ENCODE measurements at regions not wholly inside any gene's neighbourhood (a gene's known extent, or its start where the extent isn't known, plus 50 kb on each side); places are given as distances from the start of the nearest gene placed in this dataset.

DNA sequence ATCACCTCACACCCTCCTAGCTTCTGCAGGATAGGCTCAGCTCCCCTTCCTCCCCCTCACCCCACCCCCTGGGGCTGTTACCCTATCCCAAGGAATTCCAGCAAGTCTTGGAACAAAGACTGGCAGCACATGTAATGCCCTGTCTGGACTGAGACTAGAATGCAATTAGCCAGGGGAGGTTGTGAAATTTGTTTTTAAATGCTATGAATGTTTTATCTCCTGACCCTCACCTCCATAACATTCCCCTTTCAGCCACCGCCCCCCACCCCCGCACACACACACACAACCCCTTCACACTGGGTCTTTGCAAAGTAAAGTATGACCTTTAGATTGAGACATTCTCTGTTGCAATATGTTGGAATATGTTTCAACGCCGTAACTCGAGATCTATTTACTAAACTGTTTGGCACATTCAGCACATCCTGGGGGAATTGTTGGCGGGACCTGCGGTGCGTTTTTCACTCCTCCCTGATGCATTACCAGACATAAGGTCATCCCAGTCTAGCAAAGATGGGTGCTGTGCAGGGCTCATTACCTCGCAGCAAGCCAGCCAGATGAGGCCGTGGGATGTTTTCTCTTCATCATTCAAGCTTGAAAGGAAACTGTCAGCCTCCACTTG lies 290.7 kb upstream of the SLC14A2 start:
- no peak overlapping the region for H2AFZ ChIP-seq (ENCODE audit: insufficient read depth, low read depth, low read length, poor library complexity, severe bottlenecking)
- H3K27ac ChIP-seq (ENCODE audit: low read depth in 1 of 2, low read length in 2 of 2): no peak overlapping the region
- no peaks in the 10 kb centered on the region for H3K4me1 ChIP-seq (ENCODE audit: control insufficient read depth in 1 of 2, insufficient read depth in 2 of 2, low read length in 2 of 2)
- no peaks in the 10 kb centered on the region for H4K20me1 ChIP-seq (ENCODE audit: insufficient read depth, low read length)
- TF ChIP-seq CTCF (IDR thresholded peaks at IDR 0.05): no peak
- no peak for DNase-seq
- no peak overlapping the region for H3K9ac ChIP-seq (ENCODE audit: insufficient read depth, low read length, poor library complexity, severe bottlenecking)
- peaks cover 0 to 1% (median 0%) of the 10 kb centered on the region in 3 donors for H3K27me3 Mint-ChIP-seq (ENCODE audit: low read depth in 3 of 3)
- H3K4me3 ChIP-seq (replicated peaks in 1 of 3; ENCODE audit: low read depth in 2 of 3, low read length in 3 of 3): no peak overlapping the region
- intact Hi-C loops (cut with micrococcal nuclease): no loop called here
- H3K27ac Mint-ChIP-seq: no peak overlapping the region
- no peak overlapping the region for H3K4me2 ChIP-seq (replicated peaks; ENCODE audit: extremely low read depth, low read length, poor library complexity, severe bottlenecking)
- H3K9me3 ChIP-seq (replicated peaks in 1 of 2; ENCODE audit: control insufficient read depth in 1 of 2, insufficient read depth in 1 of 2, low read length in 2 of 2): no peaks in the 10 kb centered on the region
- H3K36me3 Mint-ChIP-seq: no peaks in the 10 kb centered on the region
- H3K27me3 ChIP-seq (ENCODE audit: control insufficient read depth in 2 of 2, insufficient read depth in 2 of 2, low read length in 2 of 2): no peaks in the 10 kb centered on the region
- no peaks in the 10 kb centered on the region for H3K4me1 Mint-ChIP-seq
- no peaks in the 10 kb centered on the region for H3K79me2 ChIP-seq (ENCODE audit: insufficient read depth, low read length)
- WGBS (ENCODE audit: insufficient coverage): 81% methylated on average over 8 of the region's 10 CpGs
- peaks cover 0 to 2% (median 0%) of the 10 kb centered on the region in 7 donors for H3K9me3 Mint-ChIP-seq
- no peaks in the 10 kb centered on the region for H3K36me3 ChIP-seq (replicated peaks in 1 of 2; ENCODE audit: control insufficient read depth in 1 of 2, insufficient read depth in 2 of 2, low read length in 2 of 2)
- no peak overlapping the region for H3K4me3 Mint-ChIP-seq

GRCh38 chr18:45325778-45326177 lies 289.5 kb upstream of the SLC14A2 start:
- H3K9me3 Mint-ChIP-seq: peaks cover 0 to 4% (median 0%) of the 10 kb centered on the region in 7 donors

More at GRCh38 chr18:45325778-45326177, 289.5 kb upstream of the SLC14A2 start:
- H3K36me3 Mint-ChIP-seq: no peaks in the 10 kb centered on the region
- Histone ChIP-seq H3K79me2 (ENCODE audit: insufficient read depth, low read length) (no peaks in the 10 kb centered on the region), H2AFZ (ENCODE audit: insufficient read depth, low read depth, low read length, poor library complexity, severe bottlenecking) (no peak overlapping the region), H3K9ac (ENCODE audit: insufficient read depth, low read length, poor library complexity, severe bottlenecking) (no peak overlapping the region), H3K27me3 (ENCODE audit: control insufficient read depth in 2 of 2, insufficient read depth in 2 of 2, low read length in 2 of 2) (no peaks in the 10 kb centered on the region), H3K4me3 (replicated peaks in 1 of 3; ENCODE audit: low read depth in 2 of 3, low read length in 3 of 3) (no peak overlapping the region), H3K9me3 (replicated peaks in 1 of 2; ENCODE audit: control insufficient read depth in 1 of 2, insufficient read depth in 1 of 2, low read length in 2 of 2) (no peaks in the 10 kb centered on the region), H3K4me1 (ENCODE audit: control insufficient read depth in 1 of 2, insufficient read depth in 2 of 2, low read length in 2 of 2) (no peaks in the 10 kb centered on the region), H4K20me1 (ENCODE audit: insufficient read depth, low read length) (no peaks in the 10 kb centered on the region), H3K27ac (ENCODE audit: low read depth in 1 of 2, low read length in 2 of 2) (no peak overlapping the region), H3K4me2 (replicated peaks; ENCODE audit: extremely low read depth, low read length, poor library complexity, severe bottlenecking) (no peak overlapping the region), H3K36me3 (replicated peaks in 1 of 2; ENCODE audit: control insufficient read depth in 1 of 2, insufficient read depth in 2 of 2, low read length in 2 of 2) (no peaks in the 10 kb centered on the region)
- intact Hi-C loops (cut with micrococcal nuclease): no loop called here
- peaks cover 0 to 1% (median 0%) of the 10 kb centered on the region in 3 donors for H3K27me3 Mint-ChIP-seq (ENCODE audit: low read depth in 3 of 3)
- H3K27ac Mint-ChIP-seq: no peak overlapping the region
- H3K4me3 Mint-ChIP-seq: no peak overlapping the region
- H3K4me1 Mint-ChIP-seq: no peaks in the 10 kb centered on the region
- no peak for TF ChIP-seq CTCF (IDR thresholded peaks at IDR 0.05)
- 80% methylated on average over 1 of the region's 1 CpG for whole genome bisulfite sequencing (ENCODE audit: insufficient coverage)
- no peak for DNase-seq
